GM12874 (cell line): ENCODE measurements at regions not wholly inside any gene's neighbourhood (a gene's known extent, or its start where the extent isn't known, plus 50 kb on each side); places are given as distances from the start of the nearest gene placed in this dataset.

Experiments used
- TF ChIP-seq, protein P1 (sequence below): IDR thresholded peaks from 2 replicates; pipeline ENCODE4 v1.5.1; 2011; ENCODE audit warnings: low read depth, mild to moderate bottlenecking, control low read depth, low read length, moderate library complexity; ENCODE audit not compliant: insufficient read depth

DNA sequence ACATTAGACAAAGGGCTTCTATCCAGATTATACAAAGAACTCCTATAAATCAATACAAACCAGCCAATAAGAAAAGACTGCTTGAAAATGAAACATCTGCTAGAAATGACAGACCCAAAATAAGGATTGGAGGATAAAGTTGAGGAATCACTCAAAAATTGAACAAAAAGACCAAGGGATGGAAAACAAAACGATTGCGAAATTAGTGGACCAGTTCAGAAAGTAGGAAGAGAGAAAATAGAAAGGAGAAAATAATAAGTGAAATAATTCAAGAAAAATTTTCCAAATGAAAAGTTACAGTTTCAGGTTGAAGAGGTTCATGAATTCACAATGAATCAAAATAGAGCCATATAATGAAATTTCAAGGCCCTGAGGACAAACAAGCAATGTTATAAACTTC, 115.8 kb upstream of the CTBP2 start:
- TF ChIP-seq, protein P1, sequence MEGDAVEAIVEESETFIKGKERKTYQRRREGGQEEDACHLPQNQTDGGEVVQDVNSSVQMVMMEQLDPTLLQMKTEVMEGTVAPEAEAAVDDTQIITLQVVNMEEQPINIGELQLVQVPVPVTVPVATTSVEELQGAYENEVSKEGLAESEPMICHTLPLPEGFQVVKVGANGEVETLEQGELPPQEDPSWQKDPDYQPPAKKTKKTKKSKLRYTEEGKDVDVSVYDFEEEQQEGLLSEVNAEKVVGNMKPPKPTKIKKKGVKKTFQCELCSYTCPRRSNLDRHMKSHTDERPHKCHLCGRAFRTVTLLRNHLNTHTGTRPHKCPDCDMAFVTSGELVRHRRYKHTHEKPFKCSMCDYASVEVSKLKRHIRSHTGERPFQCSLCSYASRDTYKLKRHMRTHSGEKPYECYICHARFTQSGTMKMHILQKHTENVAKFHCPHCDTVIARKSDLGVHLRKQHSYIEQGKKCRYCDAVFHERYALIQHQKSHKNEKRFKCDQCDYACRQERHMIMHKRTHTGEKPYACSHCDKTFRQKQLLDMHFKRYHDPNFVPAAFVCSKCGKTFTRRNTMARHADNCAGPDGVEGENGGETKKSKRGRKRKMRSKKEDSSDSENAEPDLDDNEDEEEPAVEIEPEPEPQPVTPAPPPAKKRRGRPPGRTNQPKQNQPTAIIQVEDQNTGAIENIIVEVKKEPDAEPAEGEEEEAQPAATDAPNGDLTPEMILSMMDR = no peak

DNA sequence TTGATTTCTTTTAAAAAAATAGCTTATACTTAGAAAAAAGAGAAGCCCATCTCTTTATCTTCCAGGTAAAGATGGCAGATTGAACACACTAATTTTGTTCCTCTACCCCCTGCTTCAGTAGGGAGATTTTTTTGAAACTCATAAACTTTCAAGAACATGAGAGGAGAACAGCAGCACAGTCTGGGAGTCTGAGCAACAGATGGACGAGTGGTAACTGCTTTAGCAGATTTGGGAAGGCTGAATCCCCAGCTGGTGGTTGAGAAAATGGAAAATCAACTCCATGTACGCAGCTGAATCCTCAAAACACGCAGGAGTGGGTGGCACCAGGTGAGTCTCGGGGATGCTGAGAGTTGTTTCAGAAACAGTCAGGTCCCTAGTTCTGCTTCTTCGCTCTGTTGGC, 114.6 kb upstream of the CTBP2 start:
- TF ChIP-seq, protein P1 = no peak

DNA sequence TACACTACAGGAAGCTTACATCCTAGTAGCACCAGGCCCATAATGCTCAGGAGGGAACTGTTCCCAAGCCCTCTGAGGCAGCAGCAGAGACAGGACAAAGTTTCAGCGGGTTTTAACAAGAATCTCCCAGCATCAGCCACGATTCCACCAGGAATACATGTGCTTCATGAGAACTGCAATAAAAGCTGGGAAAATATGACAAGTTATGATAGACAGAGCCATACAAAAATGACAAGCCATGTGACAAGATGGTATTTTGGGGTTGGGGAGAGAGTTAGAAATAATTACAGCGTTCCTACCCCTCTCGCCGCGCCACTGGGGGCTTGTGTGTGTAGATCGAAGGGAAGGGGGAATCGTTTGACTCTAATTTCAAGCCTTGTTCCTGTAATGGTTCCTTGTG, 112.7 kb upstream of the CTBP2 start:
- TF ChIP-seq, protein P1 = no peak

DNA sequence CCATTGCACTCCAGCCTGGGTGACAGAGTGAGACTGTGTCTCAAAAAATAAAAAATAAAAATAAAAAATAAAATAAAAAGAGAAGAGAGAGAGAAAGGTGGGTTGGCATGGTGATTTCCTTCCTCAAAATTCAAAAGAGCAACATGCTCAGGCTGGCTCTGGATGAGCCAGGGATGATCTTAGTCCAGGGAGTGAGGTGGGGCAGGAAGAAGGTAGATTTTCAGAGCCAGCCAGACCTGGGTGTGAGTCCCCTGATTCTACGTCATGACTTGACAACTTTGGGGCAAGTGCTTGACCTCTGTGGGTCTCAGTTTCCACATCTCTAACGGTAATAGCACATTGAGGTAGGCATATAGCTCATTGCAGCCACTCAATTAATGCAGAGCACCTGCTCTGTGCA, 109.4 kb upstream of the CTBP2 start:
- TF ChIP-seq, protein P1 = no peak

DNA sequence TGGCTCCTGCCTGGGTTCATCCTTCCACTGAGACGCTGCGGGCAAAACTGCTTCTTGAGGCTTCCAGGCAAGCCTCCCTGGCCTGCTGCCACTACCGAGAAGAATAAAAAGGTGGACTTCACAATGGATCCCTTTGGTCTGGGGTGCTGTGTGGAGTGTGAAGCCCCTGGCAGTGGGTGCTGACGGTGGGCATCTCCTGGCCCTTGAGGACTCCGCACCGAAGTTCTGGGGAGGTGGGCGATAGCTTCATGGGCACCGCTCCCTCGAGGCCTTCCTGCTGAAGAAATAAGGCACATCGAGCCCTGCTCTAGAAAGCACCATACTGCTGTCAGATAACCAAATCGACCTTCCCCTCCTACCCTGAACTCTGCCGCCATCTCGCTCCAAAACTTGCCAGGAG, 106.6 kb upstream of the CTBP2 start:
- TF ChIP-seq, protein P1 = no peak

DNA sequence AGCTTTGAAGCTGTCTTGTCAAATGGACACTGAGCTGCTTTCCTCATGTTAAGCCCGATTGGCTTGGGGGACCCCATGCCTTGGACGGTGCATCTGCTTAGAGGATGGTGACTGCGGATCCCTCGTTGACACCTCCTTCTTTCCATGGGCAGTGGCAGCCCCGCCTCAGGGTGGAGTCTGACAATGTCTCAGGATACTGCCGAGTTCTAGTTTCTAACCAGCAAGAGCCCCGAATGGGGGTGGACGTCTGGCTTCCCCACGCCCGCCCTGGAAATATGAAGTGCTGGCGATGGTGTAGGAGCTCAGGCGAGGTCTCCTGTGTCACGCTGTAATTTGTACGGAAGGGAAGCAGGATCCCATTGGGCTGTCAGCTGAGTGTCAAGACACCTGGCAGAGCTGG, 106.2 kb upstream of the CTBP2 start:
- TF ChIP-seq, protein P1 = no peak

DNA sequence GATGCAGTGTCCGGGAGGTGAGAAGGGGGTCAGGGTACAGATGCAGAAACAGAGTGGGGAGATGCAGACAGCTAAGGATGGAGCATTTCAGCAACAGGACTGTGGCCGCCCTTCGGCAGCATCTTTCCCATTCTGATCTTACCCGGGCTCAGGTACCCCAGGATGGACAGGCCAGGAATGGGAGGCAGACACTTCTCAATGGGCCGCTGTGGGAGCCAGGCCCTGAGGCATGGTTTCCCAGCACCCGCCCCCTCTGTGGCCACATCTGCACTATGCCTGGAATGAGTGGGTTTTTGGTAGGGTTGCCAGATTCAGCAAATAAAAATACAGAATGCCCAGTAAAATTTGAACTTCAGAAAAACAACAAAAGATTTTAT, 105.2 kb upstream of the CTBP2 start:
- TF ChIP-seq, protein P1 = no peak
